MM.1S (cell line): ENCODE measurements at regions not wholly inside any gene's neighbourhood (a gene's known extent, or its start where the extent isn't known, plus 50 kb on each side); places are given as distances from the start of the nearest gene placed in this dataset.

Experiments used
- DNase-seq: peaks from one replicate; pipeline ENCODE4 v3.0.0-alpha.2; 2015
- H2AFZ ChIP-seq: fragments of 300-600 bp; sonication (generic); 2 replicates; pipeline ENCODE4 v1.6.0; 2016; ENCODE audit warnings: antibody characterized with exemption, low read length
- H3F3A ChIP-seq: fragments of 300-600 bp; sonication (generic); 2 replicates; pipeline ENCODE4 v1.6.1; 2016; ENCODE audit warnings: mild to moderate bottlenecking, antibody characterized with exemption, low read length, moderate library complexity, mixed read lengths; ENCODE audit not compliant: insufficient read depth
- H3K27ac ChIP-seq: fragments of 300-600 bp; sonication (generic); 2 replicates; pipeline ENCODE4 v1.5.1; 2016; ENCODE audit warnings: mild to moderate bottlenecking, low read length
- H3K27me3 ChIP-seq: fragments of 300-600 bp; sonication (generic); replicated peaks from 2 replicates; pipeline ENCODE4 v1.6.0; 2016; ENCODE audit warnings: low read length; ENCODE audit not compliant: insufficient read depth
- H3K36me3 ChIP-seq: fragments of 300-600 bp; sonication (generic); replicated peaks from 2 replicates; pipeline ENCODE4 v1.6.1; 2016; ENCODE audit warnings: mild to moderate bottlenecking, low read length, mixed read lengths; ENCODE audit not compliant: insufficient read depth
- H3K4me1 ChIP-seq: fragments of 300-600 bp; sonication (generic); 2 replicates; pipeline ENCODE4 v1.6.1; 2016; ENCODE audit warnings: low read length, mixed read lengths
- H3K4me2 ChIP-seq: fragments of 300-600 bp; sonication (generic); 2 replicates; pipeline ENCODE4 v1.6.0; 2016; ENCODE audit warnings: low read depth, low read length
- H3K4me3 ChIP-seq: fragments of 300-600 bp; sonication (generic); 2 replicates; pipeline ENCODE4 v1.5.1; 2016; ENCODE audit warnings: low read length, mixed read lengths
- H3K79me2 ChIP-seq: fragments of 300-600 bp; sonication (generic); 2 replicates; pipeline ENCODE4 v1.6.1; 2016; ENCODE audit warnings: mixed run types, low read length, mixed read lengths
- H3K9ac ChIP-seq: fragments of 300-600 bp; sonication (generic); 2 replicates; pipeline ENCODE4 v1.6.1; 2016; ENCODE audit warnings: low read length, mixed read lengths
- H3K9me2 ChIP-seq: fragments of 300-600 bp; sonication (generic); replicated peaks from 2 replicates; pipeline ENCODE4 v1.6.1; 2016; ENCODE audit warnings: mild to moderate bottlenecking, low read length, mixed read lengths; ENCODE audit not compliant: insufficient read depth
- H3K9me3 ChIP-seq: fragments of 300-600 bp; sonication (generic); replicated peaks from 2 replicates; pipeline ENCODE4 v1.6.1; 2016; ENCODE audit warnings: mild to moderate bottlenecking, low read length, mixed read lengths; ENCODE audit not compliant: insufficient read depth
- H4K20me1 ChIP-seq: fragments of 300-600 bp; sonication (generic); 2 replicates; pipeline ENCODE4 v1.6.1; 2016; ENCODE audit warnings: mild to moderate bottlenecking, low read length, moderate library complexity, mixed read lengths; ENCODE audit not compliant: insufficient read depth
- EZH2 ChIP-seq: fragments of 300-600 bp; sonication (generic); optimal IDR thresholded peaks from 2 replicates; pipeline ENCODE3; 2017; ENCODE audit warnings: low read depth, mild to moderate bottlenecking, antibody characterized with exemption, low read length, mixed read lengths
- EZH2phosphoT487 ChIP-seq: fragments of 300-600 bp; sonication (generic); IDR thresholded peaks from 2 replicates; pipeline ENCODE4 v1.6.1; 2018; ENCODE audit warnings: antibody characterized with exemption, low read length
- TF ChIP-seq, protein P1 (sequence below): fragments of 300-600 bp; sonication (generic); IDR thresholded peaks from 2 replicates; pipeline ENCODE4 v1.5.1; 2016; ENCODE audit warnings: antibody characterized with exemption, low read length, mixed read lengths

DNA sequence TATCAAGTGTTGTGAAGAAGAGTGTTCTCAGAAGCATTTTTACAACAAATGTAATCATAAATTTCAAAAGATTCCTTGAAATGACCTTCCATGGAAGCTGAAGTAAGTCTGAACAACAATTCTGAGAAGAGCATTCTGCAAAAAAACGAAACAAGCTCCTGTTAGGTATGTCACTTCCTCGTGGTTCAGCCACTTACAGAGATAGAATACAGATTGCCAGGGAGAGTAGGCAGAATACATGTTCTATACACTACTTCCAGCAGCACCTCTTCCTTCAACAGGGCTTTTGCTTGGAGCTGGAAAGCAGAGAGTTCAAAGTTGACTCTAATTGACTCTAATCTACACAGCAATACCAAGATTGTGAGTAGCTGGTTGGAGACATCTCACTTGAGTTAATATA lies 274.5 kb downstream of the ADGRA3 start:
- TF ChIP-seq, protein P1, sequence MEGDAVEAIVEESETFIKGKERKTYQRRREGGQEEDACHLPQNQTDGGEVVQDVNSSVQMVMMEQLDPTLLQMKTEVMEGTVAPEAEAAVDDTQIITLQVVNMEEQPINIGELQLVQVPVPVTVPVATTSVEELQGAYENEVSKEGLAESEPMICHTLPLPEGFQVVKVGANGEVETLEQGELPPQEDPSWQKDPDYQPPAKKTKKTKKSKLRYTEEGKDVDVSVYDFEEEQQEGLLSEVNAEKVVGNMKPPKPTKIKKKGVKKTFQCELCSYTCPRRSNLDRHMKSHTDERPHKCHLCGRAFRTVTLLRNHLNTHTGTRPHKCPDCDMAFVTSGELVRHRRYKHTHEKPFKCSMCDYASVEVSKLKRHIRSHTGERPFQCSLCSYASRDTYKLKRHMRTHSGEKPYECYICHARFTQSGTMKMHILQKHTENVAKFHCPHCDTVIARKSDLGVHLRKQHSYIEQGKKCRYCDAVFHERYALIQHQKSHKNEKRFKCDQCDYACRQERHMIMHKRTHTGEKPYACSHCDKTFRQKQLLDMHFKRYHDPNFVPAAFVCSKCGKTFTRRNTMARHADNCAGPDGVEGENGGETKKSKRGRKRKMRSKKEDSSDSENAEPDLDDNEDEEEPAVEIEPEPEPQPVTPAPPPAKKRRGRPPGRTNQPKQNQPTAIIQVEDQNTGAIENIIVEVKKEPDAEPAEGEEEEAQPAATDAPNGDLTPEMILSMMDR, result no peak
- no peak for TF ChIP-seq EZH2phosphoT487
- Histone ChIP-seq H3K9me2 (no peaks in the 10 kb centered on the region), H3K27ac (no peak overlapping the region), H3K4me3 (no peak overlapping the region), H3K4me1 (no peaks in the 10 kb centered on the region), H3K9me3 (no peaks in the 10 kb centered on the region), H3K4me2 (no peak overlapping the region), H2AFZ (no peak overlapping the region), H3F3A (no peaks in the 10 kb centered on the region), H3K9ac (no peak overlapping the region), H3K36me3 (no peaks in the 10 kb centered on the region), H3K27me3 (no peaks in the 10 kb centered on the region), H3K79me2 (no peaks in the 10 kb centered on the region), H4K20me1 (no peaks in the 10 kb centered on the region)
- no peak for DNase-seq

DNA sequence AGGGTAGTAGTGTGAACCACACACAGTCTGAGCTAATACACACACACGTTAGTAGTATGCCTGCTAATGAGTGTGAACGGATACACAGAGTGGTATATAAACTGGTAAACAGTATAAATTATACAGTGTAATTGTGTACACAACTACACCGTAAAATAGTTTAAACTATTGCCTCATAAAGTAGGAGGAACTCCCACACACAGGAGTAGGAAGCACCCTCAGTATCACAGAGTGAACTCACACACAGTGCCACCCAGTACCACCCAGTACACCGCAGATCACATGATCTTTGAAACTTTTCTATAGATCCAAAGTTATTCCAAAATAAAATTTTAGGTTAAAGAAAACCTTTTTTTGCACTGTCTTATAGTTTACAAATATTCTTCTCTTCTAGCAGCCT lies 275.1 kb downstream of the ADGRA3 start:
- H3K27ac ChIP-seq, result no peak overlapping the region
- no peaks in the 10 kb centered on the region for H3K79me2 ChIP-seq
- no peaks in the 10 kb centered on the region for H4K20me1 ChIP-seq
- no peaks in the 10 kb centered on the region for H3K9me2 ChIP-seq
- H3F3A ChIP-seq, result no peaks in the 10 kb centered on the region
- no peak overlapping the region for H3K9ac ChIP-seq
- no peak overlapping the region for H3K4me2 ChIP-seq
- no peak for DNase-seq
- TF ChIP-seq, protein P1, result no peak
- TF ChIP-seq EZH2, result no peak
- no peak for TF ChIP-seq EZH2phosphoT487
- H3K27me3 ChIP-seq, result no peaks in the 10 kb centered on the region
- no peaks in the 10 kb centered on the region for H3K4me1 ChIP-seq
- no peak overlapping the region for H3K4me3 ChIP-seq
- no peaks in the 10 kb centered on the region for H3K9me3 ChIP-seq
- no peaks in the 10 kb centered on the region for H3K36me3 ChIP-seq
- H2AFZ ChIP-seq, result no peak overlapping the region

DNA sequence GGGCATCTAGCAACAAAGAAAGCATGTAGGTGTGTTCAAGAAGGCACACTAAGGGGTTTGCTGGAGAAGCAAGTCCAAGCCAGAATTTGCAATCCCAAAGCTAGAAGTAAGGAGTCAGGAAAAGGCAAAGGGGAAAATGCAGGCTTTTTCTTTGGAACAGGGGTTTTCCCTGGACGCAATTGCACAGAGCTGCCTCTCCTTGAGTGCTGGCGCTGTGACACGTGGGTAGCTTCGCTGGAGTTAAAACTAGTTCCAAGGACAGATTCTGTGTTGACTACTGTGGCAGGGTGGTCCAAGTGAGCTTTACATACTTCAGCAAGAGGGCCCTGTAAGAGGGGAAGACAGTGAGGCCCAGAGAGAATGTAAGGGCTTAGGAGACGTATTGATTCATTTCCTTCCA lies 277.1 kb downstream of the ADGRA3 start:
- no peaks in the 10 kb centered on the region for H3K9me2 ChIP-seq
- H3K79me2 ChIP-seq, result no peaks in the 10 kb centered on the region
- H3K4me3 ChIP-seq, result no peak overlapping the region
- H3F3A ChIP-seq, result no peaks in the 10 kb centered on the region
- H2AFZ ChIP-seq, result peak overlapping the region; percentile 68
- H3K27me3 ChIP-seq, result no peaks in the 10 kb centered on the region
- no peaks in the 10 kb centered on the region for H3K9me3 ChIP-seq
- H3K4me2 ChIP-seq, result no peak overlapping the region
- H3K4me1 ChIP-seq, result no peaks in the 10 kb centered on the region
- TF ChIP-seq EZH2 (no peak), EZH2phosphoT487 (no peak)
- TF ChIP-seq, protein P1, result 0 out of 2 replicates have a peak, but pooled peaks have one; percentile 3
- no peaks in the 10 kb centered on the region for H4K20me1 ChIP-seq
- no peak overlapping the region for H3K27ac ChIP-seq
- no peaks in the 10 kb centered on the region for H3K36me3 ChIP-seq
- no peak for DNase-seq
- H3K9ac ChIP-seq, result no peak overlapping the region
